HCT116 (cell line): ENCODE measurements at regions not wholly inside any gene's neighbourhood (a gene's known extent, or its start where the extent isn't known, plus 50 kb on each side); places are given as distances from the start of the nearest gene placed in this dataset.

ENCODE experiments used
- ATF3 ChIP-seq: IDR thresholded peaks from 2 replicates; pipeline ENCODE4 v1.6.1; 2012
- CTCF ChIP-seq, 3 experiments: fragments of 200-600 bp in 1 of 3; sonication (generic) in 1 of 3; IDR thresholded peaks in 2 of 3; conservative IDR thresholded peaks in 1 of 3; 2 replicates each; pipeline ENCODE4 v1.5.1; 2012 to 2017; ENCODE audit warnings: low read depth in 2 of 3, low read length in 2 of 3, antibody characterized with exemption in 1 of 3, borderline replicate concordance in 1 of 3, control low read depth in 1 of 3, mild to moderate bottlenecking in 1 of 3, mixed read lengths in 1 of 3, mixed run types in 1 of 3, moderate library complexity in 1 of 3; ENCODE audit not compliant: insufficient read depth in 1 of 3
- EZH2 ChIP-seq: fragments of 200-600 bp; sonication (generic); IDR thresholded peaks from 2 replicates; pipeline ENCODE4 v1.6.1; 2017; ENCODE audit warnings: antibody characterized with exemption, mixed run types
- MAX ChIP-seq: IDR thresholded peaks from 2 replicates; pipeline ENCODE4 v1.6.1; 2012
- REST ChIP-seq: IDR thresholded peaks from 2 replicates; pipeline ENCODE4 v1.6.1; 2012; ENCODE audit warnings: low read depth
- ZFX ChIP-seq: fragments of 450-650 bp; IDR thresholded peaks from 2 replicates; pipeline ENCODE4 v1.6.1; 2017
- ZNF274 ChIP-seq: fragments of 200-500 bp; sonication (Bioruptor generic); IDR thresholded peaks from 2 replicates; pipeline ENCODE4 v1.6.1; 2014; ENCODE audit warnings: mild to moderate bottlenecking, low read depth, low read length, inconsistent platforms

- no peak for TF ChIP-seq CTCF (IDR thresholded peaks at IDR 0.05 in 2 of 3, conservative IDR thresholded peaks at IDR 0.05 in 1 of 3; ENCODE audit: borderline replicate concordance in 1 of 3, insufficient read depth in 1 of 3, low read depth in 2 of 3, low read length in 2 of 3)
- no peak for TF ChIP-seq ZFX
- no peak for TF ChIP-seq MAX
- TF ChIP-seq EZH2, result no peak
- no peak for TF ChIP-seq REST
- no peak for TF ChIP-seq ZNF274
- no peak for TF ChIP-seq ATF3
These were observed 501.2 kb upstream of the CDH4 start for GRCh38 chr20:60750909-60751308.
